ENCODE measurements at regions not wholly inside any gene's neighbourhood (a gene's known extent, or its start where the extent isn't known, plus 50 kb on each side); places are given as distances from the start of the nearest gene placed in this dataset.

DNA sequence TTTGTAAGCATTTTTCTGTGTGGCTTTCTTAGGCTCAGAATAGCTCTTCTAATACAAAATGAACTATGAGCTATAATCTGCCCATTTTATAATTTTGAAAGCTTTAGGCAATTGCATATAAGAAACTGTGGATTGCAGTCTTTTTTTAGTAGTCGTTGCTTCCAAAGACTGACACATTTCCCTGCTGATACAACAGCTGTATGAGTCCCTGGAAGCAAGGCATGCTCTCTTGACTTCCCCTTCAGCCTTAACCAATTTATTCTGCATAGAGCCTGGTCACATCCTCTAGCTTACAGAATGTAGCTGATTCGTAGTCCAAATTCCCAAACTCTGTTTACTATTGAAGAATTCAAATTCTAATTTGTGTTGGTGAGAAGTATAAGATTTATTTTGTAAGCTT, 155.3 kb upstream of the EYA4 start:
- Histone ChIP-seq H3K9me1 (replicated peaks; ENCODE audit: control insufficient read depth, extremely low read depth, insufficient read depth, low read length) (no peaks in the 10 kb centered on the region), H3K36me3 (ENCODE audit: control insufficient read depth in 2 of 2, extremely low read depth in 1 of 2, insufficient read depth in 2 of 2, low read length in 2 of 2) (no peaks in the 10 kb centered on the region), H3K27ac (ENCODE audit: insufficient read depth, low read depth, low read length) (no peak overlapping the region), H3K4me1 (ENCODE audit: control insufficient read depth, extremely low read depth, insufficient read depth, low read length) (no peaks in the 10 kb centered on the region), H3K79me2 (ENCODE audit: control insufficient read depth, insufficient read depth, low read length) (no peaks in the 10 kb centered on the region), H3K9ac (replicated peaks; ENCODE audit: extremely low read depth, insufficient read depth, low read length) (no peak overlapping the region), H2AFZ (ENCODE audit: low read depth, low read length) (no peak overlapping the region), H3K9me3 (replicated peaks; ENCODE audit: control insufficient read depth, insufficient read depth, low read length) (no peaks in the 10 kb centered on the region), H3K4me3 (replicated peaks in 1 of 3; ENCODE audit: insufficient read depth in 1 of 3, low read depth in 1 of 3, low read length in 3 of 3) (no peak overlapping the region), H3K4me2 (ENCODE audit: insufficient read depth, low read length) (no peak overlapping the region), H3K27me3 (ENCODE audit: control insufficient read depth in 2 of 2, insufficient read depth in 2 of 2, low read length in 2 of 2) (no peaks in the 10 kb centered on the region), H4K20me1 (replicated peaks; ENCODE audit: control insufficient read depth, extremely low read depth, insufficient read depth, low read length) (no peaks in the 10 kb centered on the region)
- dilution Hi-C loops (cut with MboI; ENCODE audit: extremely low pct_ligation_motif_present, low sequenced_read_pairs), result no loop called here
- POLR2A ChIA-PET, result no interaction called here
- CTCF ChIA-PET, result interaction anchor here (1.3 kb wide), 1 partner anchor 12 kb away, joined by 3 read pairs; no protein-coding TSS in a partner anchor
- DNase-seq (ENCODE audit: low read depth, low spot score) (no peak), FAIRE-seq (no peak)
- BruUV-seq (replicated peaks), result no TSS peak
- TF ChIP-seq, protein P1, sequence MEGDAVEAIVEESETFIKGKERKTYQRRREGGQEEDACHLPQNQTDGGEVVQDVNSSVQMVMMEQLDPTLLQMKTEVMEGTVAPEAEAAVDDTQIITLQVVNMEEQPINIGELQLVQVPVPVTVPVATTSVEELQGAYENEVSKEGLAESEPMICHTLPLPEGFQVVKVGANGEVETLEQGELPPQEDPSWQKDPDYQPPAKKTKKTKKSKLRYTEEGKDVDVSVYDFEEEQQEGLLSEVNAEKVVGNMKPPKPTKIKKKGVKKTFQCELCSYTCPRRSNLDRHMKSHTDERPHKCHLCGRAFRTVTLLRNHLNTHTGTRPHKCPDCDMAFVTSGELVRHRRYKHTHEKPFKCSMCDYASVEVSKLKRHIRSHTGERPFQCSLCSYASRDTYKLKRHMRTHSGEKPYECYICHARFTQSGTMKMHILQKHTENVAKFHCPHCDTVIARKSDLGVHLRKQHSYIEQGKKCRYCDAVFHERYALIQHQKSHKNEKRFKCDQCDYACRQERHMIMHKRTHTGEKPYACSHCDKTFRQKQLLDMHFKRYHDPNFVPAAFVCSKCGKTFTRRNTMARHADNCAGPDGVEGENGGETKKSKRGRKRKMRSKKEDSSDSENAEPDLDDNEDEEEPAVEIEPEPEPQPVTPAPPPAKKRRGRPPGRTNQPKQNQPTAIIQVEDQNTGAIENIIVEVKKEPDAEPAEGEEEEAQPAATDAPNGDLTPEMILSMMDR (IDR thresholded peaks at IDR 0.05; ENCODE audit: extremely low read depth in 1 of 2, insufficient read depth in 1 of 2, low read depth in 1 of 2, low read length in 2 of 2), result no peak
- TF ChIP-seq GATA2 (IDR thresholded peaks at IDR 0.05; ENCODE audit: insufficient read depth, insufficient read length, low read depth, low read length) (no peak), POLR2AphosphoS5 (IDR thresholded peaks at IDR 0.05; ENCODE audit: insufficient read depth, low read depth, low read length) (no peak), FOS (IDR thresholded peaks at IDR 0.05; ENCODE audit: borderline replicate concordance, insufficient read depth, low read length) (no peak), JUN (IDR thresholded peaks at IDR 0.05; ENCODE audit: borderline replicate concordance, insufficient read depth, insufficient read length, low read depth) (no peak), POLR2A (IDR thresholded peaks at IDR 0.05; ENCODE audit: low read depth, low read length) (no peak), EZH2 (IDR thresholded peaks at IDR 0.05; ENCODE audit: borderline replicate concordance, low read depth, low read length, severe bottlenecking) (no peak), MYC (IDR thresholded peaks at IDR 0.05; ENCODE audit: low read depth, low read length) (no peak)
- TF ChIP-seq, protein P2, sequence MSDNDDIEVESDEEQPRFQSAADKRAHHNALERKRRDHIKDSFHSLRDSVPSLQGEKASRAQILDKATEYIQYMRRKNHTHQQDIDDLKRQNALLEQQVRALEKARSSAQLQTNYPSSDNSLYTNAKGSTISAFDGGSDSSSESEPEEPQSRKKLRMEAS (IDR thresholded peaks at IDR 0.05; ENCODE audit: insufficient read depth, insufficient read length), result no peak
- intact Hi-C loops (cut with micrococcal nuclease), result no loop called here

All from endothelial cell of umbilical vein (primary cell).